Ascending aorta (tissue), 2 donors: ENCODE measurements at regions not wholly inside any gene's neighbourhood (a gene's known extent, or its start where the extent isn't known, plus 50 kb on each side); places are given as distances from the start of the nearest gene placed in this dataset.

Experiments used
- DNase-seq, 2 donors: peaks; one replicate each; pipeline ENCODE4 v3.0.0-alpha.2; 2019; ENCODE audit warnings: low spot score in 2 of 2
- H3K27ac ChIP-seq, 2 donors: fragments of 200-600 bp; sonication (generic); one replicate each; pipeline ENCODE4 v1.5.1; 2016 to 2017; ENCODE audit warnings: mild to moderate bottlenecking in 1 of 2
- H3K27me3 ChIP-seq: fragments of 200-600 bp; sonication (generic); one replicate; pipeline ENCODE4 v1.5.1; 2017
- H3K36me3 ChIP-seq, 2 donors: fragments of 200-600 bp; sonication (generic); one replicate each; pipeline ENCODE4 v1.5.1; 2016
- H3K4me1 ChIP-seq, 2 donors: fragments of 200-600 bp; sonication (generic); one replicate each; pipeline ENCODE4 v1.5.1; 2016 to 2017; ENCODE audit warnings: mild to moderate bottlenecking in 1 of 2
- H3K4me3 ChIP-seq, 2 donors: fragments of 200-600 bp; sonication (generic); one replicate each; pipeline ENCODE4 v1.5.1; 2016 to 2017; ENCODE audit warnings: mild to moderate bottlenecking in 1 of 2
- H3K9me3 ChIP-seq, 2 donors: fragments of 200-600 bp; sonication (generic); one replicate each; pipeline ENCODE4 v1.5.1; 2016
- CTCF ChIP-seq, 3 experiments: fragments of 200-600 bp in 2 of 3; fragments of 450-650 bp in 1 of 3; sonication (generic) in 2 of 3; IDR thresholded peaks; one replicate each; pipeline ENCODE4 v1.5.1; 2016 to 2019; ENCODE audit warnings: antibody characterized with exemption in 3 of 3, mild to moderate bottlenecking in 1 of 3, moderate library complexity in 1 of 3
- intact Hi-C: fragments of 100-400 bp; cut with DNase I; formaldehyde crosslinking; loops from one replicate; pipeline ENCODE4 v1.15.1; 2023

GRCh38 chr4:175048906-175049305 is 130.7 kb downstream of the ADAM29 start:
- no peaks in the 10 kb centered on the region for H3K36me3 ChIP-seq
- H3K4me3 ChIP-seq: no peak overlapping the region
- H3K4me1 ChIP-seq: no peaks in the 10 kb centered on the region
- intact Hi-C loops: no loop called here
- H3K27me3 ChIP-seq: no peaks in the 10 kb centered on the region
- DNase-seq: no peak
- no peak for TF ChIP-seq CTCF (IDR thresholded peaks at IDR 0.05)
- H3K27ac ChIP-seq: no peak overlapping the region
- no peaks in the 10 kb centered on the region for H3K9me3 ChIP-seq

GRCh38 chr4:175051974-175052373 is 133.8 kb downstream of the ADAM29 start:
- DNase-seq: no peak
- TF ChIP-seq CTCF (IDR thresholded peaks at IDR 0.05): no peak
- Histone ChIP-seq H3K27ac (no peak overlapping the region), H3K36me3 (no peaks in the 10 kb centered on the region), H3K4me3 (no peak overlapping the region), H3K27me3 (no peaks in the 10 kb centered on the region), H3K9me3 (no peaks in the 10 kb centered on the region), H3K4me1 (no peaks in the 10 kb centered on the region)
- intact Hi-C loops: no loop called here

- H3K4me3 ChIP-seq: no peak overlapping the region
- intact Hi-C loops: no loop called here
- no peak for DNase-seq
- H3K36me3 ChIP-seq: no peaks in the 10 kb centered on the region
- no peaks in the 10 kb centered on the region for H3K9me3 ChIP-seq
- no peak overlapping the region for H3K27ac ChIP-seq
- TF ChIP-seq CTCF (IDR thresholded peaks at IDR 0.05): no peak
- no peaks in the 10 kb centered on the region for H3K4me1 ChIP-seq
- no peaks in the 10 kb centered on the region for H3K27me3 ChIP-seq
These were observed 136.8 kb downstream of the ADAM29 start for GRCh38 chr4:175054980-175055379.

GRCh38 chr4:175062183-175062592 is 144.0 kb downstream of the ADAM29 start:
- H3K9me3 ChIP-seq: no peaks in the 10 kb centered on the region
- no peak for TF ChIP-seq CTCF (IDR thresholded peaks at IDR 0.05)
- no peaks in the 10 kb centered on the region for H3K27me3 ChIP-seq
- intact Hi-C loops: no loop called here
- no peaks in the 10 kb centered on the region for H3K36me3 ChIP-seq
- DNase-seq: no peak
- no peak overlapping the region for H3K4me3 ChIP-seq
- H3K27ac ChIP-seq: no peak overlapping the region
- H3K4me1 ChIP-seq: no peaks in the 10 kb centered on the region

- no peak overlapping the region for H3K4me3 ChIP-seq
- no peaks in the 10 kb centered on the region for H3K9me3 ChIP-seq
- no peaks in the 10 kb centered on the region for H3K4me1 ChIP-seq
- no peaks in the 10 kb centered on the region for H3K36me3 ChIP-seq
- no peak overlapping the region for H3K27ac ChIP-seq
- TF ChIP-seq CTCF (IDR thresholded peaks at IDR 0.05): no peak
- intact Hi-C loops: no loop called here
- no peak for DNase-seq
- H3K27me3 ChIP-seq: no peaks in the 10 kb centered on the region
These were observed 147.1 kb downstream of the ADAM29 start for GRCh38 chr4:175065228-175065627.

- no peak for TF ChIP-seq CTCF (IDR thresholded peaks at IDR 0.05)
- H3K9me3 ChIP-seq: no peaks in the 10 kb centered on the region
- no peaks in the 10 kb centered on the region for H3K27me3 ChIP-seq
- no peak overlapping the region for H3K27ac ChIP-seq
- H3K36me3 ChIP-seq: no peaks in the 10 kb centered on the region
- peaks cover 0 to 3% of the 10 kb centered on the region in 2 donors for H3K4me1 ChIP-seq
- no peak overlapping the region for H3K4me3 ChIP-seq
- no peak for DNase-seq
- intact Hi-C loops: no loop called here
These were observed 148.9 kb downstream of the ADAM29 start for GRCh38 chr4:175066923-175067627.
